Testis (tissue), 2 donors: ENCODE measurements at regions not wholly inside any gene's neighbourhood (a gene's known extent, or its start where the extent isn't known, plus 50 kb on each side); places are given as distances from the start of the nearest gene placed in this dataset.

ENCODE experiments used
- DNase-seq: peaks from one replicate; pipeline ENCODE4 v3.0.0-alpha.2; 2019
- H3K27ac ChIP-seq, 2 donors: fragments of 200-600 bp; sonication (generic); one replicate each; pipeline ENCODE4 v1.5.1; 2019
- H3K27me3 ChIP-seq: fragments of 200-600 bp; sonication (generic); one replicate; pipeline ENCODE4 v1.5.1; 2019
- H3K36me3 ChIP-seq: fragments of 200-600 bp; sonication (generic); one replicate; pipeline ENCODE4 v1.5.1; 2017; ENCODE audit warnings: low read depth; ENCODE audit errors: missing control alignments
- H3K4me1 ChIP-seq: fragments of 200-600 bp; sonication (generic); one replicate; pipeline ENCODE4 v1.5.1; 2019
- H3K4me3 ChIP-seq, 2 donors: fragments of 200-600 bp; sonication (generic); one replicate each; pipeline ENCODE4 v1.5.1; 2017 to 2019
- H3K9me3 ChIP-seq: fragments of 200-600 bp; sonication (generic); one replicate; pipeline ENCODE4 v1.5.1; 2017
- POLR2A ChIP-seq: fragments of 450-650 bp; IDR thresholded peaks from one replicate; pipeline ENCODE4 v1.6.1; 2017; ENCODE audit warnings: antibody characterized with exemption, mild to moderate bottlenecking, moderate library complexity
- WGBS, 2 donors: methylation state at CpG; one replicate each; pipeline ENCODE4 v1.1.5; 2018; 5-methylcytosine and 5-hydroxymethylcytosine counted together
- intact Hi-C: fragments of 100-400 bp; cut with DNase I; formaldehyde crosslinking; loops from one replicate; pipeline ENCODE4 v1.15.1; 2023; ENCODE audit warnings: low total_unique reads
- TF ChIP-seq, protein P1 (sequence below), 3 experiments: fragments of 450-650 bp in 2 of 3; fragments of 200-600 bp in 1 of 3; sonication (generic) in 1 of 3; IDR thresholded peaks; one replicate each; pipeline ENCODE4 v1.5.1; 2016 to 2019; ENCODE audit warnings: antibody characterized with exemption in 3 of 3, mild to moderate bottlenecking in 2 of 3, moderate library complexity in 1 of 3

DNA sequence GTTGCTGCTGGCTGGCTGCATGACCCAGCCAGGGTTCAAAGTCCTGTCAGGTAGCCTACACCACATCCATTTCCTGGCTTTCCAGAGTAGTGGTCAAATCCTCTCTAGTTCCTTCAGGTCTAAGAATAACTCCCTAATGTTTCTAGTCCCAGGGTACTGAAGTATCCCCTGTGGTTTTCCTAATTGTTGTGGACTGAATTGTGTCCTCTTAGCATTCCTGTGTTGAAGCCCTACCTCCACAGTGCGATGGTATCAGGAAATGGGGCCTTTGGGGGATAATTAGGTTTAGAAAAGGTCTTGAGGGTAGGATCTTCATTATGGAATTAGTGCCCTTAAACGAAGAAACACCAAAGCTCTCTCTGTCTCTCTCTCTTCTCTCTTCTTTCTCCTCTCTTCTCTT, 191.8 kb upstream of the CCNG1 start:
- no peaks in the 10 kb centered on the region for H3K36me3 ChIP-seq
- H3K9me3 ChIP-seq: no peaks in the 10 kb centered on the region
- WGBS, 2 donors: 58 to 72% methylated on average over 2 of the region's 2 CpGs
- DNase-seq: no peak
- no peak overlapping the region for H3K27ac ChIP-seq
- no peaks in the 10 kb centered on the region for H3K27me3 ChIP-seq
- intact Hi-C loops: no loop called here
- no peak for TF ChIP-seq POLR2A
- TF ChIP-seq, protein P1, sequence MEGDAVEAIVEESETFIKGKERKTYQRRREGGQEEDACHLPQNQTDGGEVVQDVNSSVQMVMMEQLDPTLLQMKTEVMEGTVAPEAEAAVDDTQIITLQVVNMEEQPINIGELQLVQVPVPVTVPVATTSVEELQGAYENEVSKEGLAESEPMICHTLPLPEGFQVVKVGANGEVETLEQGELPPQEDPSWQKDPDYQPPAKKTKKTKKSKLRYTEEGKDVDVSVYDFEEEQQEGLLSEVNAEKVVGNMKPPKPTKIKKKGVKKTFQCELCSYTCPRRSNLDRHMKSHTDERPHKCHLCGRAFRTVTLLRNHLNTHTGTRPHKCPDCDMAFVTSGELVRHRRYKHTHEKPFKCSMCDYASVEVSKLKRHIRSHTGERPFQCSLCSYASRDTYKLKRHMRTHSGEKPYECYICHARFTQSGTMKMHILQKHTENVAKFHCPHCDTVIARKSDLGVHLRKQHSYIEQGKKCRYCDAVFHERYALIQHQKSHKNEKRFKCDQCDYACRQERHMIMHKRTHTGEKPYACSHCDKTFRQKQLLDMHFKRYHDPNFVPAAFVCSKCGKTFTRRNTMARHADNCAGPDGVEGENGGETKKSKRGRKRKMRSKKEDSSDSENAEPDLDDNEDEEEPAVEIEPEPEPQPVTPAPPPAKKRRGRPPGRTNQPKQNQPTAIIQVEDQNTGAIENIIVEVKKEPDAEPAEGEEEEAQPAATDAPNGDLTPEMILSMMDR (IDR thresholded peaks at IDR 0.05): no peak
- H3K4me1 ChIP-seq: no peaks in the 10 kb centered on the region
- no peak overlapping the region for H3K4me3 ChIP-seq

DNA sequence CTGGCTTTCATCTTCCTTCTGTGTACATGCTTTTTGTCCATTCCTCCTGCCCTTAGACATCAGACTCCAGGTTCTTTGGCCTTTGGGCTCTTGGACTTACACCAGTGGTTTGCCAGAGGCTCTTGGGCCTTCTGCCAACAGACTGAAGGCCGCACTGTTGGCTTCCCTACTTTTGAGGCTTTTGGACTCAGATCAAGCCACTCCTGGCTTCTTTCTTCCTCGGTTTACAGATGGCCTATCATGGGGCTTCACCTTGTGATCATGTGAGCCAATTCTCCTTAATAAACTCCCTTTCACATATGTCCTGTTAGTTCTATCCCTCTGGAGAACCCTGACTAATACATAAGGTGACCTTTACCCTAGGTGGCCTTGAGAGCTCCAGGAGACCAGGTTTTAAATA, 189.1 kb upstream of the CCNG1 start:
- intact Hi-C loops: no loop called here
- 55% methylated on average over 2 of the region's 2 CpGs for WGBS, 2 donors

DNA sequence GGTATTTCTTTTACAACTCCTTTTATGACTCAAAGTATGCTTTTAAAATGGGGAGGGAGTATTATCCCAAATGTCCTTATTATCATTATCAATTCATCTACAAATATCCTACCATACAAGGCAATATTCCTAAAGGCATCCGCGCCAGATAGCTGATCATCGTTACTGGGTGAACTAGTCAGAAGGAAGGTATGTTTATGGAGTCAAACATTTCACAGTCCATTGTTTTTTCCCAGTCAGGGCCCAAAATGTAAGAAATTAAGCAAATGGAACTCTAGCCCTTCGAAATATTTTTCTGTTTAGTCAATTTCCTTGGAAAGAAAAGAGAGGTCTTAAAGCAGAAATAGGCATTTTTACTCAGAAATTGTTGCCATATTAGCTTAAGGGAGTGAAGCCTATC, 188.5 kb upstream of the CCNG1 start:
- TF ChIP-seq, protein P1 (IDR thresholded peaks at IDR 0.05): no peak
- no peak for TF ChIP-seq POLR2A
- Histone ChIP-seq H3K27ac (no peak overlapping the region), H3K36me3 (no peaks in the 10 kb centered on the region), H3K9me3 (no peaks in the 10 kb centered on the region), H3K27me3 (no peaks in the 10 kb centered on the region), H3K4me3 (no peak overlapping the region), H3K4me1 (no peaks in the 10 kb centered on the region)
- DNase-seq: no peak
- intact Hi-C loops: no loop called here
- 89 to 92% methylated on average over 4 of the region's 4 CpGs for WGBS, 2 donors

More for the DNA sequence above, 189.1 kb upstream of the CCNG1 start:
- no peaks in the 10 kb centered on the region for H3K27me3 ChIP-seq
- no peak overlapping the region for H3K27ac ChIP-seq
- H3K36me3 ChIP-seq: no peaks in the 10 kb centered on the region
- no peak overlapping the region for H3K4me3 ChIP-seq
- no peaks in the 10 kb centered on the region for H3K9me3 ChIP-seq
- no peak for DNase-seq
- TF ChIP-seq POLR2A: no peak
- TF ChIP-seq, protein P1 (IDR thresholded peaks at IDR 0.05): no peak
- no peaks in the 10 kb centered on the region for H3K4me1 ChIP-seq

DNA sequence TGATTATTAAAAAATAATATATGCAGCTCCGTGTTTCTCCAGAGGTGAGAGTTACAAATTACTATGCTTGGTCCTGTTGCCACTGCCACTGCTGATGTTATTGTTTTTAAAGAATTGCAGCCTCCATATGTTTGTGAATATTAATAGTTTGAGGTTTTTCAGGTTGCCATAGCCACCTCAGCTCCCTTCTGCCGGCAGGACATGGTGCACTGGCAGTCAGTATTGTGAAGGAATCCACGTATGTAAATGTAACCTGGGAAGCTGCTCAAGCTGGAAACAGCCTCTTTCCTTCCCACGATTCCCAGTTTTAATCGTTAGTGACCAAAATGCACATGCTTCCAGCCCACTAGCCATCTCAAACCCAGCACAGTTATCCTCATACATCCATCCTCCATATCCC, 184.4 kb upstream of the CCNG1 start:
- H3K4me3 ChIP-seq: no peak overlapping the region
- TF ChIP-seq, protein P1 (IDR thresholded peaks at IDR 0.05): no peak
- TF ChIP-seq POLR2A: no peak
- H3K36me3 ChIP-seq: no peaks in the 10 kb centered on the region
- 72 to 79% methylated on average over 5 of the region's 5 CpGs for WGBS, 2 donors
- no peaks in the 10 kb centered on the region for H3K9me3 ChIP-seq
- no peaks in the 10 kb centered on the region for H3K4me1 ChIP-seq
- H3K27me3 ChIP-seq: no peaks in the 10 kb centered on the region
- H3K27ac ChIP-seq: no peak overlapping the region
- intact Hi-C loops: no loop called here
- DNase-seq: no peak

DNA sequence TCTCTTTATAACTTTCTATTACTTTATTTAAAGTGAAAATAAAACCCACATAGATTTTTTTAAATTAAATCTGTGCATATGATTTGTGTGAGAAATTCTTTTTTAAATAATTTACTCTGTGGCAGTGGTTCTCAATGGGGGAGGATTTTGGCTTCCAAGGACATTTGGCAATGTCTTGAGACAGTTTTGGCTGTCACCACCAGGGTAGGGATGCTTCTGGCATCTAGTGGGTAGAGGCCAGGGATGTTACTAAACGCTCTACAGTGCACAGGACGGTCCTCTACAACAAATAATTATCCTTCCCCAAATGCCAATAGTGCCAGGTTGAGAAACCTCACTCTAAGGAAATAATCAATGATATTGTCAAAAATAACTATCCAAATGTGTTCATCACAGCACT, 177.9 kb upstream of the CCNG1 start:
- Histone ChIP-seq H3K9me3 (no peaks in the 10 kb centered on the region), H3K36me3 (no peaks in the 10 kb centered on the region), H3K27ac (no peak overlapping the region), H3K4me3 (no peak overlapping the region), H3K4me1 (no peaks in the 10 kb centered on the region), H3K27me3 (no peaks in the 10 kb centered on the region)
- TF ChIP-seq, protein P1 (IDR thresholded peaks at IDR 0.05): no peak
- TF ChIP-seq POLR2A: no peak
- 89 to 90% methylated on average over 2 of the region's 2 CpGs for WGBS, 2 donors
- no peak for DNase-seq
- intact Hi-C loops: no loop called here
